IPS-NIHi11 (cell line): ENCODE measurements at regions not wholly inside any gene's neighbourhood (a gene's known extent, or its start where the extent isn't known, plus 50 kb on each side); places are given as distances from the start of the nearest gene placed in this dataset.
"Not testable (repeated sequence)": the region's sequence is repeated elsewhere in the genome, so short reads cannot be mapped to it uniquely, and the experiment has no call there.

Experiments used
- DNase-seq: peaks from one replicate; pipeline ENCODE4 v3.0.0; 2012; ENCODE audit warnings: mixed read lengths, low spot score

DNA sequence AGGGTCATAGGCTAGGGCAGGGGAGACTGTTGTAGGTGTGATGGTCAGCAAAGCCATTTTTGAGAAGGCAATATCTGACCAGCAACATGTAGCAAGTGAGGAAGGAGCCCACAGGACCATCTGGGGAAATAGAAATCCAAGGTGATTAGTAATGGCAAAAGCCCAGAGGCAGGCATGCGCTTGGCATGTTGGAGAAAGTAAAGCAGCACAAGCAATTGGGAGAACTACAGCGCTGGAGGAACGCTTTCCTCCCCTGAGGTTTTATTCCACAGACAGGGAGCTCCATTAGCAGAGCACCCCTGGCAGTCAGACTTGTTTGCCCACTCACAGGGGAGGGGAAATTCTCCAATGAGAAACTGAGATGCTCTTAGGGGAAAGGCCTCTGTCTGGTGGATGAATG is 54.8 kb upstream of the FOXB2 start:
- DNase-seq = no peak

DNA sequence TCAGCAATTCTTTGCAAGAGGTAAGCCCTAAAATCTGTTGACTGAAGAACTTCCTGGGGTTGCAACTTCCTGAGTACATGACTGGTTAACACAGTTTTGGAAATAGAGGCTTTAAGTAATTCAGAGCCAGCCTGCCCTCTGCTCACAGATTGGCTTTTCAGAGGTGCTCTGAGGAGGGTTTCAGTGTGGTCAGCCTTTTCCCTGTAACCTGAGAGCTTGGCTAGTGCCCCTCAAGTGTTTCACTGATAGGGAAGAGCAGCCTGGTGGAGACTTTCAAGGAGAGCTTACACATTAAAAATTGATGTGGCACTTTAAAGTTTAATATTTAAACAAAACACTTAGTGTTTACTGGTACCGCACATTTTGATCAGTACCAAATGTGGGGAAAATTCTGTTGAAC is 56.7 kb upstream of the FOXB2 start:
- peak; percentile 15 for DNase-seq

GRCh38 chr9:76957258-76957657 is 51.3 kb upstream of the PRUNE2 start:
- DNase-seq = no peak

- DNase-seq = not testable (repeated sequence)
Observed at GRCh38 chr9:76956371-76956770, 50.5 kb upstream of the PRUNE2 start.
